ENCODE measurements at regions not wholly inside any gene's neighbourhood (a gene's known extent, or its start where the extent isn't known, plus 50 kb on each side); places are given as distances from the start of the nearest gene placed in this dataset.
"Not testable (repeated sequence)": the region's sequence is repeated elsewhere in the genome, so short reads cannot be mapped to it uniquely, and the experiment has no call there.

DNA sequence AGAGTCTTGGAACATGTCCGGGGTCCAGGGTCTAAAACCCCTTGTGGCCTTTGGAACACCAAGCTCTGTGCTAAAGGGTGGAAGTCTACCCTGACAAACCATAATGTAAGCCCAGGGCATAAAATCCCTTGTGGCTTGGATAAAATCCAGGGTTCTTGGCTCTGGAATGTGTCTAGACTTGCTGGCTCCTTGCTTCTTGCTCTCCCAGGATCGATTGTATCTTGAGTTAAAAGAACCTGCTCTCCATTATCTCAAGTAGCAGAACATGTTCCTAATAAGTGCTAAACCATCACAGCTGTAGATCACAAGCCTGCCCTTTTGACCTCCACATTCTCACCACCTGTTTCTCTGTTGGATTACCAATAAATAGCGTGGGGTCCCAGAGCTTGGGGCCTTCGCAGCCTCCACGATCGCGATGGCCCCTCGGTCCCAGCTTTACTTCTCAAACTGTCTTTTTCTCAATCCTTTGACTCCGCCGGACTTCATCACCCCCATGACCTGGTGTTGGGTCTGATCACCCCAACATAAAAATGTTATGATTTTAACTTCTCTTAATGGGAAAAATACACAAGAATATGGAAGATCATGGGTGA lies 100.9 kb upstream of the PCLO start:
- TF ChIP-seq, protein P1, sequence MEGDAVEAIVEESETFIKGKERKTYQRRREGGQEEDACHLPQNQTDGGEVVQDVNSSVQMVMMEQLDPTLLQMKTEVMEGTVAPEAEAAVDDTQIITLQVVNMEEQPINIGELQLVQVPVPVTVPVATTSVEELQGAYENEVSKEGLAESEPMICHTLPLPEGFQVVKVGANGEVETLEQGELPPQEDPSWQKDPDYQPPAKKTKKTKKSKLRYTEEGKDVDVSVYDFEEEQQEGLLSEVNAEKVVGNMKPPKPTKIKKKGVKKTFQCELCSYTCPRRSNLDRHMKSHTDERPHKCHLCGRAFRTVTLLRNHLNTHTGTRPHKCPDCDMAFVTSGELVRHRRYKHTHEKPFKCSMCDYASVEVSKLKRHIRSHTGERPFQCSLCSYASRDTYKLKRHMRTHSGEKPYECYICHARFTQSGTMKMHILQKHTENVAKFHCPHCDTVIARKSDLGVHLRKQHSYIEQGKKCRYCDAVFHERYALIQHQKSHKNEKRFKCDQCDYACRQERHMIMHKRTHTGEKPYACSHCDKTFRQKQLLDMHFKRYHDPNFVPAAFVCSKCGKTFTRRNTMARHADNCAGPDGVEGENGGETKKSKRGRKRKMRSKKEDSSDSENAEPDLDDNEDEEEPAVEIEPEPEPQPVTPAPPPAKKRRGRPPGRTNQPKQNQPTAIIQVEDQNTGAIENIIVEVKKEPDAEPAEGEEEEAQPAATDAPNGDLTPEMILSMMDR (IDR thresholded peaks at IDR 0.05), result not testable (repeated sequence)
- not testable (repeated sequence) for TF ChIP-seq POLR2A (IDR thresholded peaks at IDR 0.05)

Measured in lower leg skin (tissue), 3 donors.